ENCODE measurements at regions not wholly inside any gene's neighbourhood (a gene's known extent, or its start where the extent isn't known, plus 50 kb on each side); places are given as distances from the start of the nearest gene placed in this dataset.

DNA sequence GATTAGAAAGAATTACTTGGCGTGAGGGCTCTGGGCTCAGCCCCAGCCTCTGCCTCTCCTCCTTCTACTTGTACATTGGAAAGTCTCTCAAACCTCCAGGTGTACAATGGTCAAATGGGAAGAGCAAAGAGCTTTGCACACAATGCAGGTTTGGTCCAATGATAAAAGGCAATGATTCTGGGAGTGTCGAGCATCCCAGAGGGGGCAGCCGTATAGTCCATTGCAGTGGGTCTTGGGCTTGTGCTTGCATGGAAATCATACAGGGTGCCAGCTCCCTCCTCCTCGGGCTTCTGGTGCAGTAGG is 98.0 kb upstream of the NCK2 start:
- CTCF ChIA-PET, result no interaction called here
- H3K36me3 Mint-ChIP-seq (ENCODE audit: low read depth), result no peaks in the 10 kb centered on the region
- no peak overlapping the region for H3K4me3 Mint-ChIP-seq
- POLR2A ChIA-PET, result interaction anchor here (0.6 kb wide), 1 partner anchor 930 kb away, joined by 7 read pairs; no protein-coding TSS in a partner anchor
- H3K27ac Mint-ChIP-seq, result no peak overlapping the region
- peaks cover 4% of the 10 kb centered on the region for H3K27me3 Mint-ChIP-seq
- peaks cover 3% of the 10 kb centered on the region for H3K9me3 Mint-ChIP-seq
- no peak for ATAC-seq (ENCODE audit: low read depth)
- intact Hi-C loops (cut with micrococcal nuclease), result no loop called here
- no peak for DNase-seq
- TF ChIP-seq, protein P1, sequence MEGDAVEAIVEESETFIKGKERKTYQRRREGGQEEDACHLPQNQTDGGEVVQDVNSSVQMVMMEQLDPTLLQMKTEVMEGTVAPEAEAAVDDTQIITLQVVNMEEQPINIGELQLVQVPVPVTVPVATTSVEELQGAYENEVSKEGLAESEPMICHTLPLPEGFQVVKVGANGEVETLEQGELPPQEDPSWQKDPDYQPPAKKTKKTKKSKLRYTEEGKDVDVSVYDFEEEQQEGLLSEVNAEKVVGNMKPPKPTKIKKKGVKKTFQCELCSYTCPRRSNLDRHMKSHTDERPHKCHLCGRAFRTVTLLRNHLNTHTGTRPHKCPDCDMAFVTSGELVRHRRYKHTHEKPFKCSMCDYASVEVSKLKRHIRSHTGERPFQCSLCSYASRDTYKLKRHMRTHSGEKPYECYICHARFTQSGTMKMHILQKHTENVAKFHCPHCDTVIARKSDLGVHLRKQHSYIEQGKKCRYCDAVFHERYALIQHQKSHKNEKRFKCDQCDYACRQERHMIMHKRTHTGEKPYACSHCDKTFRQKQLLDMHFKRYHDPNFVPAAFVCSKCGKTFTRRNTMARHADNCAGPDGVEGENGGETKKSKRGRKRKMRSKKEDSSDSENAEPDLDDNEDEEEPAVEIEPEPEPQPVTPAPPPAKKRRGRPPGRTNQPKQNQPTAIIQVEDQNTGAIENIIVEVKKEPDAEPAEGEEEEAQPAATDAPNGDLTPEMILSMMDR (IDR thresholded peaks at IDR 0.05), result no peak
- H3K4me1 Mint-ChIP-seq, result no peaks in the 10 kb centered on the region

DNA sequence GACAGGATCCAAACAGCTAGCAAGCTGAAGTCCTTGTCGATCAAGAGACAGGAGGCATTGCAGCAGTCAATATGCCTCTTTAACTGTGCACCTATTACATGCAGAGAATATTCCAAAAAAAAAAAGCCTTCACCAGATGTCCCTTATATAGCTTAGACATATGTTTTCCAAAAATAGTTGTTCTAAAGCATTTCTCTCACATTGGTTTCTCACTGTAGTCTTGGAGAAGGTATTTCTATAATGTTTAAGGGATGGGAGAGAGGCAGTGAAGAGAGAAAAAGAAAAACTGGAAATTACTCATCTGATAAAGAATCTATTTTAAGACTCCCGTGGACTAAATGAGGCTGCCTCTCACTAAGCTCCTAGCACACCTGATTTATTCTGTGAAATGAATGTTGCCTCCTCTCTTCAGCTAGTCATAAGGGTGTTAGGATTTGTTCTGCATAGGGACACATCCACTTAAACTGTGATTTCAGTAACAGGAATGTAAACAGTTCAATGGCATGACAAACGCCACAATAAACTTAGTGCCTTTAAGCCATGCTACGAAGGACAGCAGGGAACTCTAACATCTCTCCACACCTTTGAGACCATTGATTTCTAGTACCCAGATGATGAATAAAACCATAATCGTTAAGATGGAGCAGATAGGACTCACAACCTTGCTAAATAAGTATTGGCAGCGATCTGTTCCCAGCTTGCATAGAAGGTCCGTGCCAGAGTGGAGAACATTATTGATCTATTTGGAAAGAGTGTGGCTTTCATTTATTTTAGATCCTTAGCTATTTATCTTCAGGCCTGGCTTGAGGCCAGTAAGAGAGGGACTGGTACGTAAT is 98.6 kb upstream of the NCK2 start:
- ATAC-seq (ENCODE audit: low read depth), result no peak
- intact Hi-C loops (cut with micrococcal nuclease), result no loop called here
- Mint-ChIP-seq H3K9me3 (peaks cover 3% of the 10 kb centered on the region), H3K4me3 (no peak overlapping the region), H3K27ac (no peak overlapping the region), H3K36me3 (ENCODE audit: low read depth) (no peaks in the 10 kb centered on the region), H3K4me1 (no peaks in the 10 kb centered on the region), H3K27me3 (peaks cover 4% of the 10 kb centered on the region)
- ChIA-PET CTCF (no interaction called here), POLR2A (interaction anchor here (0.6 kb wide), 1 partner anchor 930 kb away, joined by 7 read pairs; no protein-coding TSS in a partner anchor)
- DNase-seq, result no peak
- TF ChIP-seq, protein P1 (IDR thresholded peaks at IDR 0.05), result no peak

DNA sequence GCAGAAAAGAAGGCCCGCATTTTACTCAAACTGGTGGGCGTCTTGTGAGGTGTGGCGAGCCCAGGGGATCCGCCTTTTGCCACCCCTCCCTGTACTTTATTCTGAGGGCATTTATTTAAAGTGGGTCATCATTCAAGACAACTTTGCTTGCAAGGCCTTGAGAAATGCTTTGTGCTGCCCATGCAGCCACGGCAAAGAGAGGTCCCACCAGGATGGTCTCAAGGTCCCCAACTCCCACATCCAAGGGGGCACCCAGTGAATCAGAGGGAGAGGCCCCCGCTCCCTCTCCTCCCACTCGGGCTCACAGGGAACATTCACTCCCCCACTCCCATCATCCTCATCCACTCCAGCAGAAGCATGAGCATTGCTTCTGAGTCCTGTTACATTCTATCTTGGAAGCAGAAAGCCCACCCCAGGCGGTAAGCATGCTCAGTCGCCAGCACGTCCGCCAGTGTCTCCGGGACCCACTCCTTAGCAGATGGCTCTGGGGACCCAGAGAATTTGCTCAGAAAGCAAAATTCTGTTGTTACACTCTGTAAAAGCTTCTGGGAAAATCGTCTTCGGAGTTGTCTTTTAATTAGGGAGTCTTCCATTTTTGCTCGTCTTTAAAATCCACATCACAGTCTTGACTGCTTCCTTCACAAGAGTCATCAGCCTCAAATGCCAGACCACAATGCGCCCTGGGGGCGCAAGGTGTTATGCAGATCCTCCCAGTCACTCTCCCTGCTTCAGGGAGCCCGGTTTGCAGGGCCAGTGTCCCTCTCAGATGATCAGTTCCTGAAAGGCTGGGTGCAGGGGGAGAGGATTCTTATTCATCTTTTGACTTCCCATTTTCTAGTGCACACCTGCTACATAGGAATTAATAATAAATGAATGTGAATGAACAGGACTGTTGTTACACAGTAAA is 99.4 kb upstream of the NCK2 start:
- ChIA-PET POLR2A (no interaction called here), CTCF (no interaction called here)
- H3K36me3 Mint-ChIP-seq (ENCODE audit: low read depth), result no peaks in the 10 kb centered on the region
- peaks cover 6% of the 10 kb centered on the region for H3K27me3 Mint-ChIP-seq
- no peak overlapping the region for H3K4me3 Mint-ChIP-seq
- H3K4me1 Mint-ChIP-seq, result no peaks in the 10 kb centered on the region
- peaks cover 3% of the 10 kb centered on the region for H3K9me3 Mint-ChIP-seq
- DNase-seq (no peak), ATAC-seq (ENCODE audit: low read depth) (no peak)
- intact Hi-C loops (cut with micrococcal nuclease), result no loop called here
- H3K27ac Mint-ChIP-seq, result no peak overlapping the region
- TF ChIP-seq, protein P1 (IDR thresholded peaks at IDR 0.05), result no peak

DNA sequence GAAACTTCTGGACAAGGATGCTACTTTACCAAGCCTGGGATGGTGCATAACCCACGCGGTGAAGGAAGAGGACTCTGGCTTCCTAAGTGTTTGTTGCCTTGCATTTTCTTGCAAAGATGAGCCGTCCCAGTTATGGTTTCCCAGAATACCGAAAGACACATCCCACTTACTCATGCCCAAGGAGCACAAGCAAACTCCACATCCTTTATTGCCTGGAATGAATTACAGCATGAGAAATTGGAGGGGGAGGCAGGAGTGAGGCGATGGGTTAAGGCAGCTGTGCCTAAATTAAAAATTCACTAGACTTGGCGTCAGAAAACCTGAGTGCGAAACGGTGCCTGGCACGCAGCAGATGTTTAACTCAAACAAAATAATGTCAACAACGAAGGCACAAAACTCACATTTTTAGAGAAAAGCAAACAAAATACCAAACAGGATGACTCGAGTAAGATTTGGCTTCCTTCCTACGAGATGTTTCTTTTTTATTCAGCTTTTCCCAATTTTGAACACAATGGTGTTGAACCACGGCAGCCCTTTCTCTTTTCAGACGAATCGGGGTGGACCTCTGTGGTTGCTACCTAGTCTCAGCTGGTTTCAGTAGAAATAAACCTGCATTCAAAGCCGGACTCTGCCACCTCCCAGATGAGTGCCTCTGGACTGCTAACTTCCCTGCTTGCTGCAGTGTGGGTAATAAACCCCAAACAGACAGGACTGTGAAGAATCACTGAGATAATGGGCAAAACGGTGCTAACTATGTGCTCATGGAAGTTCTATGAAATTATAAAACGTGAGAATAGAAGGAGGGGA is 100.3 kb upstream of the NCK2 start:
- intact Hi-C loops (cut with micrococcal nuclease), result no loop called here
- CTCF ChIA-PET, result no interaction called here
- POLR2A ChIA-PET, result no interaction called here
- Mint-ChIP-seq H3K4me3 (no peak overlapping the region), H3K9me3 (peaks cover 1% of the 10 kb centered on the region), H3K4me1 (no peaks in the 10 kb centered on the region), H3K27me3 (peaks cover 6% of the 10 kb centered on the region), H3K36me3 (ENCODE audit: low read depth) (no peaks in the 10 kb centered on the region), H3K27ac (no peak overlapping the region)
- ATAC-seq (ENCODE audit: low read depth) (no peak), DNase-seq (no peak)
- TF ChIP-seq, protein P1 (IDR thresholded peaks at IDR 0.05), result no peak

Data from activated B cell treated with CpG ODN at 0.5 μM for 24 hours (primary cell).